ENCODE measurements at regions not wholly inside any gene's neighbourhood (a gene's known extent, or its start where the extent isn't known, plus 50 kb on each side); places are given as distances from the start of the nearest gene placed in this dataset.

- peaks cover 15% of the 10 kb centered on the region for H3K9me3 Mint-ChIP-seq
- no peak overlapping the region for H3K4me3 Mint-ChIP-seq
- no peaks in the 10 kb centered on the region for H3K27me3 Mint-ChIP-seq (ENCODE audit: low read depth)
These were observed 353.9 kb downstream of the PCNX1 start for GRCh38 chr14:71261206-71261605.

GRCh38 chr14:71262441-71262840, 355.2 kb downstream of the PCNX1 start:
- H3K9me3 Mint-ChIP-seq, result peaks cover 15% of the 10 kb centered on the region
- no peak overlapping the region for H3K27ac Mint-ChIP-seq (ENCODE audit: unreplicated experiment)
- H3K4me1 Mint-ChIP-seq, result peaks cover 2% of the 10 kb centered on the region
- H3K36me3 Mint-ChIP-seq (ENCODE audit: low read depth), result peaks cover 7% of the 10 kb centered on the region
- TF ChIP-seq CTCF (conservative IDR thresholded peaks at IDR 0.05), result no peak
- H3K27me3 Mint-ChIP-seq (ENCODE audit: low read depth), result no peaks in the 10 kb centered on the region
- H3K4me3 Mint-ChIP-seq, result no peak overlapping the region
- DNase-seq (ENCODE audit: low read depth, low spot score), result no peak

More at GRCh38 chr14:71261206-71261605, 353.9 kb downstream of the PCNX1 start:
- no peak for DNase-seq (ENCODE audit: low read depth, low spot score)
- H3K36me3 Mint-ChIP-seq (ENCODE audit: low read depth), result peaks cover 7% of the 10 kb centered on the region
- no peak for TF ChIP-seq CTCF (conservative IDR thresholded peaks at IDR 0.05)
- H3K27ac Mint-ChIP-seq (ENCODE audit: unreplicated experiment), result no peak overlapping the region
- H3K4me1 Mint-ChIP-seq, result peaks cover 12% of the 10 kb centered on the region

- Mint-ChIP-seq H3K4me1 (no peaks in the 10 kb centered on the region), H3K9me3 (peaks cover 18% of the 10 kb centered on the region), H3K4me3 (no peak overlapping the region), H3K27me3 (ENCODE audit: low read depth) (no peaks in the 10 kb centered on the region), H3K36me3 (ENCODE audit: low read depth) (peaks cover 5% of the 10 kb centered on the region), H3K27ac (ENCODE audit: unreplicated experiment) (no peak overlapping the region)
- no peak for TF ChIP-seq CTCF (conservative IDR thresholded peaks at IDR 0.05)
- no peak for DNase-seq (ENCODE audit: low read depth, low spot score)
These were observed 357.0 kb downstream of the PCNX1 start for GRCh38 chr14:71264260-71264659.

GRCh38 chr14:71267007-71267513, 359.8 kb downstream of the PCNX1 start:
- Mint-ChIP-seq H3K4me3 (no peak overlapping the region), H3K4me1 (no peaks in the 10 kb centered on the region), H3K36me3 (ENCODE audit: low read depth) (peaks cover 4% of the 10 kb centered on the region), H3K9me3 (peaks cover 17% of the 10 kb centered on the region), H3K27me3 (ENCODE audit: low read depth) (no peaks in the 10 kb centered on the region), H3K27ac (ENCODE audit: unreplicated experiment) (no peak overlapping the region)
- no peak for TF ChIP-seq CTCF (conservative IDR thresholded peaks at IDR 0.05)
- DNase-seq (ENCODE audit: low read depth, low spot score), result no peak

- Mint-ChIP-seq H3K4me3 (no peak overlapping the region), H3K27me3 (ENCODE audit: low read depth) (no peaks in the 10 kb centered on the region)
These were observed 360.4 kb downstream of the PCNX1 start for GRCh38 chr14:71267691-71268090.

More at GRCh38 chr14:71267691-71268090, 360.4 kb downstream of the PCNX1 start:
- peaks cover 4% of the 10 kb centered on the region for H3K36me3 Mint-ChIP-seq (ENCODE audit: low read depth)
- H3K27ac Mint-ChIP-seq (ENCODE audit: unreplicated experiment), result no peak overlapping the region
- H3K9me3 Mint-ChIP-seq, result peaks cover 13% of the 10 kb centered on the region
- no peak for DNase-seq (ENCODE audit: low read depth, low spot score)
- no peaks in the 10 kb centered on the region for H3K4me1 Mint-ChIP-seq
- TF ChIP-seq CTCF (conservative IDR thresholded peaks at IDR 0.05), result no peak

All from neural crest cell (in vitro differentiated cells).